ENCODE measurements at regions not wholly inside any gene's neighbourhood (a gene's known extent, or its start where the extent isn't known, plus 50 kb on each side); places are given as distances from the start of the nearest gene placed in this dataset.
"Not testable (repeated sequence)": the region's sequence is repeated elsewhere in the genome, so short reads cannot be mapped to it uniquely, and the experiment has no call there.

DNA sequence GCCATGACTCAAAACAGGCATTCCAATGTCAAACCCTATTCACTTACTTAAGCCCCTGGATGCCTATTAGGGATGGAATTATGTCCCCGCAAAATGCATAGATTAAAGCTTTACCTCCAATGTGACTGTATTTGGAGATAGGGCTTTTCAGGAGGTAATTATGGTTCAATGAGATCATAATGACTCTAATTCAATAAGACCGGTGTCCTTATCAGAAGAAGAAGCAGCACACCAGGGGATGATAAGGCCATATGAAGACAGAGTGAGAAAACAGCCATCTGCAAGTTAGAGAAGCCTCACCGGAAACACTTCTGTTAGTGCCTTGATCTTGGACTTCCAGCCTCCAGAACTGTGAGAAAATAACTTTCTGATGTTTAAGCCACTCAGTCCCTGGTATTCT lies 1131.8 kb upstream of the TMPRSS15 start:
- DNase-seq (ENCODE audit: low read depth): no peak
- no peak for TF ChIP-seq CTCF (IDR thresholded peaks at IDR 0.05; ENCODE audit: control insufficient read depth, insufficient read depth, low read depth, low read length, missing control alignments)
- no peak overlapping the region for H3K4me3 ChIP-seq (ENCODE audit: control insufficient read depth, low read depth, low read length)

GRCh38 chr21:19537116-19537515 lies 1133.5 kb upstream of the TMPRSS15 start:
- TF ChIP-seq CTCF (IDR thresholded peaks at IDR 0.05; ENCODE audit: control insufficient read depth, insufficient read depth, low read depth, low read length, missing control alignments): no peak
- DNase-seq (ENCODE audit: low read depth): no peak
- H3K4me3 ChIP-seq (ENCODE audit: control insufficient read depth, low read depth, low read length): no peak overlapping the region

DNA sequence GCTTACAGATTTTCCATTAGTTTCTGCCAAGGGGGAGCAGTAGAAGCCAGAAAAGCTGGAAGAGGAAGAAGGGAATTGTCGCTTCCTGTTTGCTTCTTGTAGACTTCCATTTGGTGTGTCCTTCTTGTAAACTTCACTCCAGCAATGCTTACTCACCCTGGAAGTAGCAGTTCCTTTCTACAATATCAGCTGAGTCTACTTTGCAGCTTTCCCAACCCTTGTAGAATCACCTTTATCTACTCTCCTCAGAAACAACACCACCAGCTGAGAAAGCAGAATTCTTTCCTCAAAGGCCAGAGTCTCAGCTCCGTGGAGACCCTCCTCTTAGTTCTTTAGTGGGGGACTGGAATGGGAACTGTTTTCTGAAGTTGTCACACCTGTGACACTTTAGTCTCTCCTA lies 1136.7 kb upstream of the TMPRSS15 start:
- no peak for DNase-seq (ENCODE audit: low read depth)
- no peak for TF ChIP-seq CTCF (IDR thresholded peaks at IDR 0.05; ENCODE audit: control insufficient read depth, insufficient read depth, low read depth, low read length, missing control alignments)
- no peak overlapping the region for H3K4me3 ChIP-seq (ENCODE audit: control insufficient read depth, low read depth, low read length)

DNA sequence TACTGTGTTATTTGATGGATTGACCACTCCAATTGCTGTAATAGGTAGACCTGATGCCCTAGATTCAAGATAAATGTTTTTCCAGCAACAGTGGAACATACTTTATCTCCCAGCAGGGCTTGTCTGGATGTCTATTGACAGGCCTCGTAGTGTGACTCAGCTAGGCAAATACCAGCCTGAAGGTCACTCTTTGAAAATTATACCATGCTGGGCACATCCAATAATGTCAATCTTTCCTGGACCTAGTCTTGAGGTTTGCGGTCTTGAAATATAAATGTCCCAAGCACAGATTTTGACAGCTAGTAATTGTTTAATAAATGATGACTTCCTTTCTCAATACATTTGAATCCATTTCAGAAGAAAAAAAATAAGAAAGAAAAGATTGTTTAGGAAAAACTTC lies 1138.0 kb upstream of the TMPRSS15 start:
- H3K4me3 ChIP-seq (ENCODE audit: control insufficient read depth, low read depth, low read length): no peak overlapping the region
- TF ChIP-seq CTCF (IDR thresholded peaks at IDR 0.05; ENCODE audit: control insufficient read depth, insufficient read depth, low read depth, low read length, missing control alignments): no peak
- no peak for DNase-seq (ENCODE audit: low read depth)

DNA sequence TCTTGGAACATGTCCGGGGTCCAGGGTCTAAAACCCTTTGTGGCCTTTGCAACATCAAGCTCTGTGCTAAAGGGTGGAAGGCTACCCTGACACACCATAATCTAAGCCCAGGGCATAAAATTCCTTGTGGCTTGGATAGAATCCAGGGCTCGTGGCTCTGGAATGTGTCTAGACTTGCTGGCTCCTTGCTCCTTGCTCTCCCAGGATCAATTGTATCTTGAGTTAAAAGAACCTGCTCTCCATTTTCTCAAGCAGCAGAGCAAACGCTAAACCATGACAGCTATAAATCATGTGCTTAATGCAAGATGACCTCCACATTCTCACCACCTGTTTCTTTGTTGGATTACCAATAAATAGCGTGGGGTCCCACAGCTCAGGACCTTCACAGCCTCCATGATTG lies 1140.9 kb upstream of the TMPRSS15 start:
- not testable (repeated sequence) for DNase-seq (ENCODE audit: low read depth); H3K4me3 ChIP-seq (ENCODE audit: control insufficient read depth, low read depth, low read length)

DNA sequence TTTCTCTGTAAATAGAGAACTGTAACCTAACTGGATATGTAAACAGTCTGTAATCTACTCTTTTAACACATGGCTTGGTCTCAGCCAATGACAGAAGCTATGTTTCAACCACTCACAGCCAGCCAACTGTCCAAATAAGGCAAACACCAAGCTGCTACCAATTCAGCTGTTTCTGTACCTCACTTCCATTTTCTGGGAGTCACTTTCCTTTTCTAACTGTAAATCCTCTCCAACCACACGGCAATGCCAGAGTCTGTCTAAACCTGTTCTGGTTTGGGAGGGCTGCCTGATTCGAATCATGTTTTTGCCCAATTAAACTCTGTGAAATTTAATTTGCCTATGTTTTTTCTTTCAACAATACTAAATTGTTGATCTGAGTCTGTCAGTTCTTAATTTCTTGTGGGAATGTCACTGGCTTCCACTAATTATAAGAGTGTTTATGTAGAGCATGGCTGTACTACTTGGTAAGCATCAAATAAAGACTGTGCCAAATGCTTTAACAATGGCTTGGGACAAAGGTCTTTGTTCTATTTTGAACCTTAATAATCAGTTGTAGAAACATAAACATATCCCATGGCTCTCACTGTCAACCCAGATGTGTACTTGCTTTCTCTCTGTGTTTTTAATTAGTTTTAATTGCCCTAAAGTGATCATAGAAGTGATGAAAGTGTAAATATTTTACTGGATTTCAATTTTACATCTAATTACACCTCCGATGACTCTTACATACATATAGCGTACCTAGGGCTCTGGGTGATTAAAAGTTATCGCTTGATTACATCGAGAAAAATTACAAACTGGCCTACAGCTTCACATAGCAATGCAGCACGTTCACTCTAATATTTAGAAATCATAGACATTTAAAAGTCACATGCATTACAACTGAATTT lies 1144.6 kb upstream of the TMPRSS15 start:
- DNase-seq (ENCODE audit: low read depth): no peak
- no peak for TF ChIP-seq CTCF (IDR thresholded peaks at IDR 0.05; ENCODE audit: control insufficient read depth, insufficient read depth, low read depth, low read length, missing control alignments)
- H3K4me3 ChIP-seq (ENCODE audit: control insufficient read depth, low read depth, low read length): no peak overlapping the region

- no peak for DNase-seq (ENCODE audit: low read depth)
- no peak overlapping the region for H3K4me3 ChIP-seq (ENCODE audit: control insufficient read depth, low read depth, low read length)
- no peak for TF ChIP-seq CTCF (IDR thresholded peaks at IDR 0.05; ENCODE audit: control insufficient read depth, insufficient read depth, low read depth, low read length, missing control alignments)
Observed at GRCh38 chr21:19553919-19554615, 1150.5 kb upstream of the TMPRSS15 start.
